Smooth muscle cell (in vitro differentiated cells): ENCODE measurements at regions not wholly inside any gene's neighbourhood (a gene's known extent, or its start where the extent isn't known, plus 50 kb on each side); places are given as distances from the start of the nearest gene placed in this dataset.
"Not testable (repeated sequence)": the region's sequence is repeated elsewhere in the genome, so short reads cannot be mapped to it uniquely, and the experiment has no call there.

Experiments used
- DNase-seq: peaks from one replicate; lab custom pipeline; 2025; ENCODE audit not compliant: unreplicated experiment; lab: John Stamatoyannopoulos, UW
- H2AFZ ChIP-seq: fragments of 200-600 bp; sonication (generic); 2 replicates; pipeline ENCODE4 v1.6.0; 2016; ENCODE audit warnings: antibody characterized with exemption, low read depth, mild to moderate bottlenecking
- H3F3A ChIP-seq: fragments of 200-600 bp; sonication (generic); 2 replicates; pipeline ENCODE4 v1.6.0; 2017; ENCODE audit warnings: antibody characterized with exemption, low read depth
- H3K27ac ChIP-seq: fragments of 200-600 bp; sonication (generic); 2 replicates; pipeline ENCODE4 v1.5.1; 2016; ENCODE audit warnings: low read depth, mild to moderate bottlenecking
- H3K27me3 ChIP-seq: fragments of 200-600 bp; sonication (generic); 2 replicates; pipeline ENCODE4 v1.6.1; 2016; ENCODE audit warnings: low read depth, mild to moderate bottlenecking
- H3K36me3 ChIP-seq: fragments of 200-600 bp; sonication (generic); 2 replicates; pipeline ENCODE4 v1.5.1; 2016; ENCODE audit warnings: low read depth
- H3K4me1 ChIP-seq: fragments of 200-600 bp; sonication (generic); 2 replicates; pipeline ENCODE4 v1.5.1; 2016; ENCODE audit warnings: low read depth
- H3K4me2 ChIP-seq: fragments of 200-600 bp; sonication (generic); 2 replicates; pipeline ENCODE4 v1.6.0; 2016; ENCODE audit warnings: mild to moderate bottlenecking
- H3K4me3 ChIP-seq: fragments of 200-600 bp; sonication (generic); 2 replicates; pipeline ENCODE4 v1.5.1; 2016; ENCODE audit warnings: mild to moderate bottlenecking
- H3K79me2 ChIP-seq: fragments of 200-600 bp; sonication (generic); 2 replicates; pipeline ENCODE4 v1.6.0; 2016; ENCODE audit warnings: low read depth, mild to moderate bottlenecking
- H3K9ac ChIP-seq: fragments of 200-600 bp; sonication (generic); 2 replicates; pipeline ENCODE4 v1.6.0; 2016; ENCODE audit warnings: low read depth
- H3K9me3 ChIP-seq: fragments of 200-600 bp; sonication (generic); replicated peaks from 2 replicates; pipeline ENCODE4 v1.5.1; 2016; ENCODE audit warnings: low read depth
- H4K20me1 ChIP-seq: fragments of 200-600 bp; sonication (generic); 2 replicates; pipeline ENCODE4 v1.6.0; 2016; ENCODE audit warnings: low read depth
- WGBS: methylation state at CpG from one replicate; pipeline ENCODE4 v1.1.7; 2016; ENCODE audit warnings: low lambda C conversion rate; 5-methylcytosine and 5-hydroxymethylcytosine counted together
- TF ChIP-seq, protein P1 (sequence below): fragments of 200-600 bp; sonication (generic); IDR thresholded peaks from 2 replicates; pipeline ENCODE4 v1.5.1; 2017; ENCODE audit warnings: borderline replicate concordance, mild to moderate bottlenecking, antibody characterized with exemption; ENCODE audit not compliant: insufficient read depth, poor library complexity, severe bottlenecking

DNA sequence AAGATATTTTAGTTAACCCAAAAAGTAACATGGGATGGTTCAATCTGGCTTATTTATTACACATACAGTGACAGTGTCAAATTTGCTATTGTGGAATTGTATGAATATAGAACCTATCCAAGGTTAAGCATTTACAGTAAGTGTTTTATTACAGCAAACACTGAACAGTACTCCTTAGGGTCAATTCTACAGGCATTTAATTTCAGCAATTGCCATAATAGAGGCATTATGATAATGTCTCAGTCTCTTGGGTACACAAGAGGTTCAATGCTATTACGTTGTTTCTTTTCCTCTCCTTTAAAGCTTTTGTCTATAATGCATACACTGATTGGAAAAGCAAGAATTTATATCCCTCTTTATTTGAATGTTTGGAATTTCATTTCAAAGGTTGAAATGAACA lies 275.7 kb upstream of the NAALADL2 start:
- TF ChIP-seq, protein P1, sequence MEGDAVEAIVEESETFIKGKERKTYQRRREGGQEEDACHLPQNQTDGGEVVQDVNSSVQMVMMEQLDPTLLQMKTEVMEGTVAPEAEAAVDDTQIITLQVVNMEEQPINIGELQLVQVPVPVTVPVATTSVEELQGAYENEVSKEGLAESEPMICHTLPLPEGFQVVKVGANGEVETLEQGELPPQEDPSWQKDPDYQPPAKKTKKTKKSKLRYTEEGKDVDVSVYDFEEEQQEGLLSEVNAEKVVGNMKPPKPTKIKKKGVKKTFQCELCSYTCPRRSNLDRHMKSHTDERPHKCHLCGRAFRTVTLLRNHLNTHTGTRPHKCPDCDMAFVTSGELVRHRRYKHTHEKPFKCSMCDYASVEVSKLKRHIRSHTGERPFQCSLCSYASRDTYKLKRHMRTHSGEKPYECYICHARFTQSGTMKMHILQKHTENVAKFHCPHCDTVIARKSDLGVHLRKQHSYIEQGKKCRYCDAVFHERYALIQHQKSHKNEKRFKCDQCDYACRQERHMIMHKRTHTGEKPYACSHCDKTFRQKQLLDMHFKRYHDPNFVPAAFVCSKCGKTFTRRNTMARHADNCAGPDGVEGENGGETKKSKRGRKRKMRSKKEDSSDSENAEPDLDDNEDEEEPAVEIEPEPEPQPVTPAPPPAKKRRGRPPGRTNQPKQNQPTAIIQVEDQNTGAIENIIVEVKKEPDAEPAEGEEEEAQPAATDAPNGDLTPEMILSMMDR, result no peak
- WGBS, result 71% methylated on average over 1 of the region's 1 CpG
- Histone ChIP-seq H3K36me3 (no peaks in the 10 kb centered on the region), H3K27ac (no peak overlapping the region), H3K4me3 (no peak overlapping the region), H3K4me1 (no peaks in the 10 kb centered on the region), H2AFZ (no peak overlapping the region), H3F3A (no peaks in the 10 kb centered on the region), H3K27me3 (no peaks in the 10 kb centered on the region), H3K9me3 (no peaks in the 10 kb centered on the region), H3K9ac (no peak overlapping the region), H4K20me1 (no peaks in the 10 kb centered on the region), H3K79me2 (no peaks in the 10 kb centered on the region), H3K4me2 (no peak overlapping the region)
- DNase-seq, result no peak

DNA sequence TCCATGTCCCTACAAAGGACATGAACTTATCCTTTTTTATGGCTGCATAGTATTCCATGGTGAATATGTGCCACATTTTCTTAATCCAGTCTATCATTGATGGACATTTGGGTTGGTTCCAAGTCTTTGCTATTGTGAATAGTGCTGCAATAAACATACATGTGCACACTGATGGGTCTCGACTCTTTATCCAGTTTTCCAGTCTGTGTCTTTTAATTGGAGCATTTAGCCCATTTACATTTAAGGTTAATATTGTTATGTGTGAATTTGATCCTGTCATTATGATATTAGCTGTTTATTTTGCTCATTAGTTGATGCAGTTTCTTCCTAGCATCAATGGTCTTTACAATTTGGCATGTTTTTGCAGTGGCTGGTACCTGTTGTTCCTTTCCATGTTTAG lies 272.0 kb upstream of the NAALADL2 start:
- H3K4me1 ChIP-seq, H3K4me2 ChIP-seq, H3K9me3 ChIP-seq, H3K9ac ChIP-seq, H4K20me1 ChIP-seq, H3K79me2 ChIP-seq, H3K4me3 ChIP-seq, H2AFZ ChIP-seq, H3K36me3 ChIP-seq, H3K27ac ChIP-seq, DNase-seq, H3F3A ChIP-seq, H3K27me3 ChIP-seq: not testable (repeated sequence)
- WGBS, result 97% methylated on average over 1 of the region's 1 CpG

DNA sequence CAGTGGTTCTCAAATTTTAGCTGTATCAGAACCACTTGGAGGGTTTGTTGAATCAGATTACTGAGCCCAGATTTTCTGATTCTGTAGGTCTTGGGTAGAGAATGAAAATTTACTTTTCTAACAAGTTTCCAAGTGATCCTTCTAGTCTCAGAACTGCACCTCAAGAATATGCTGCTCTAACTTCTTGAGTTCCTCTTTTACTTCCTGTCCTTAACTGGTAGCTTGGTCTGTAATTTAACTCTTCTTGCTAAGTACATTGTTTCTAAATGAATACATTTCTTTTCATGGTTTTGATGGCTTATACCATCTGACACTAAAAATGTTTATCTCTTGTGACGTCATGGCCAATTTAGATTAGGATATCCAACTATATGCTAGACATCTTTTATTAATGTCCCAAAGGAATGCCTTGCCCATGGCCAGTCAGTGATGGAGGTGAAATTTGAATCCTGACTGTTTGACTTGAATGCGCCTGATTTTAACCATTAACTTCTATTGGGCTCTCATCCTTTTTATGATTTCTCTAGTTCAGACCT lies 262.6 kb upstream of the NAALADL2 start:
- Histone ChIP-seq H3K9me3 (no peaks in the 10 kb centered on the region), H3K27ac (no peak overlapping the region), H3K4me2 (no peak overlapping the region), H3K4me1 (no peaks in the 10 kb centered on the region), H3K27me3 (no peaks in the 10 kb centered on the region), H3K36me3 (no peaks in the 10 kb centered on the region), H4K20me1 (no peaks in the 10 kb centered on the region), H3K9ac (no peak overlapping the region), H3K79me2 (no peaks in the 10 kb centered on the region), H3K4me3 (no peak overlapping the region), H3F3A (no peaks in the 10 kb centered on the region), H2AFZ (no peak overlapping the region)
- 73% methylated on average over 2 of the region's 2 CpGs for WGBS
- TF ChIP-seq, protein P1, result no peak
- no peak for DNase-seq

GRCh38 chr3:174598885-174599439 lies 260.2 kb upstream of the NAALADL2 start:
- 57% methylated on average over 4 of the region's 4 CpGs for WGBS
- TF ChIP-seq, protein P1, result no peak
- no peak overlapping the region for H2AFZ ChIP-seq

More at GRCh38 chr3:174598885-174599439, 260.2 kb upstream of the NAALADL2 start:
- no peaks in the 10 kb centered on the region for H3K27me3 ChIP-seq
- H3K27ac ChIP-seq, result no peak overlapping the region
- no peak overlapping the region for H3K4me3 ChIP-seq
- H3K9me3 ChIP-seq, result no peaks in the 10 kb centered on the region
- H3F3A ChIP-seq, result no peaks in the 10 kb centered on the region
- H3K79me2 ChIP-seq, result no peaks in the 10 kb centered on the region
- no peak overlapping the region for H3K4me2 ChIP-seq
- no peak overlapping the region for H3K9ac ChIP-seq
- no peaks in the 10 kb centered on the region for H3K4me1 ChIP-seq
- no peaks in the 10 kb centered on the region for H4K20me1 ChIP-seq
- no peaks in the 10 kb centered on the region for H3K36me3 ChIP-seq
- no peak for DNase-seq
